ENCODE measurements at regions not wholly inside any gene's neighbourhood (a gene's known extent, or its start where the extent isn't known, plus 50 kb on each side); places are given as distances from the start of the nearest gene placed in this dataset.

DNA sequence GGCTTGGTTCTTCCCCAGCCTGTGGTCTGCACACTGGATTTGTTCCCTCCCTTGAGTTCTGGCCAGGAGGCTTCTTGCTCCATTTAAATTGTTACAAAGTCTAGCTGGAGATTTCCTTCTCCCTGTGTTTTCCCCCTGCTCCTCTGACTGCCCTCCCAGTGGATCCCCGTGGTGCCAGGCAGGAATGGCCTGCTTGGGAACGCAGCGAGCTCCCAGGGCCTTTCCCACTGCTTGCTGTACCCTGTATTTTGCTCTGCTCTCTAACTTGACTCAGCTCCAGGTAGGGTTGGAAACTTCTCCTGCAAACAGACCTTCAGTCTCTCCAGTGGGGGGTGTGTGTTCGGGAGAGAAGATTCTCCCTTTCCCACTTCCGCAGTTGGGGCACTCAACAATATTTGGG lies 349.2 kb upstream of the FBXO33 start:
- H3K27me3 ChIP-seq (replicated peaks in 1 of 7): no peaks in the 10 kb centered on the region
- TF ChIP-seq POLR2A (IDR thresholded peaks at IDR 0.05): no peak
- peaks cover 0 to 12% (median 0%) of the 10 kb centered on the region in 8 donors for H3K9me3 ChIP-seq
- intact Hi-C loops (cut with DNase I; ENCODE audit: low total_unique reads): no loop called here
- 73 to 90% (median 80%) methylated on average over 5 of the region's 5 CpGs for WGBS, 5 donors
- DNase-seq: no peak
- no peaks in the 10 kb centered on the region for H3K4me1 ChIP-seq
- no peak overlapping the region for H3K4me3 ChIP-seq
- H3K27ac ChIP-seq: no peak overlapping the region
- no peaks in the 10 kb centered on the region for H3K36me3 ChIP-seq

DNA sequence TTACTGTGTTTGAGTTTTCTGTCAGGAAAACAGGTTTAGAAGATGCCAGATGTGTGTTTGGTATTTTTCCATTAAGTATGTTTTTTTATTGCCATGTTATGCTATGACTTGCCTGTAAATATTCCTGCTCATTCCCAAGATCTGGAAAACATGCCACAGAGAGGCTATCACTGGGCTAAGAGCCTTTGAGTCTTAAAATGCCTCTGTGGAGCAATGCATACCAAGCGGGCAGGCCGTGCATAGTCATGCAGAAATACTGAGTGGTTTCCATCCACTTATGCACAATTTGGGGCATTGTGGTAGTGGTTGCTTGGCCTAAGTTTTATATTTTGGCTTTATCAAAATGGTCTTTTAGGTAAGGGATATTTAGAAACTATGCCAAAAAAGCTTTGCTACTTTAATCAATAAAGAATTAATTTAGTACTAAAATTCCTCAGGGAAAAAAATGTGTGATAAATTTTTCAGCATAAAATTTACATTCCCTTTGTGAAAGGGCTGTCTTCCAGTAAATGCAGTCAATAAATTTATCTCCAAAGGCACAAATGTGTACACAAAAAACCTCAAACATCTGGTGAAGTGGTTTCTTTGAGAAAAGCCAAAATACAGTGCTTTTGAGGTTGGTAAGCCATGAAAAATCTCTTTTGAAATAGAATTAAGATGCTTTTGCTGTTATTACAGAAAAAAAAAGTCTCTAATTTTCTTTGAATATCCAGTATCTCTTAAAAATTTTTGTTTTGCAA lies 341.3 kb upstream of the FBXO33 start:
- H3K27ac ChIP-seq: no peak overlapping the region
- WGBS, 5 donors: 86 to 97% (median 93%) methylated on average over 2 of the region's 2 CpGs
- no peaks in the 10 kb centered on the region for H3K4me1 ChIP-seq
- DNase-seq: no peak
- no peaks in the 10 kb centered on the region for H3K36me3 ChIP-seq
- TF ChIP-seq, protein P1, sequence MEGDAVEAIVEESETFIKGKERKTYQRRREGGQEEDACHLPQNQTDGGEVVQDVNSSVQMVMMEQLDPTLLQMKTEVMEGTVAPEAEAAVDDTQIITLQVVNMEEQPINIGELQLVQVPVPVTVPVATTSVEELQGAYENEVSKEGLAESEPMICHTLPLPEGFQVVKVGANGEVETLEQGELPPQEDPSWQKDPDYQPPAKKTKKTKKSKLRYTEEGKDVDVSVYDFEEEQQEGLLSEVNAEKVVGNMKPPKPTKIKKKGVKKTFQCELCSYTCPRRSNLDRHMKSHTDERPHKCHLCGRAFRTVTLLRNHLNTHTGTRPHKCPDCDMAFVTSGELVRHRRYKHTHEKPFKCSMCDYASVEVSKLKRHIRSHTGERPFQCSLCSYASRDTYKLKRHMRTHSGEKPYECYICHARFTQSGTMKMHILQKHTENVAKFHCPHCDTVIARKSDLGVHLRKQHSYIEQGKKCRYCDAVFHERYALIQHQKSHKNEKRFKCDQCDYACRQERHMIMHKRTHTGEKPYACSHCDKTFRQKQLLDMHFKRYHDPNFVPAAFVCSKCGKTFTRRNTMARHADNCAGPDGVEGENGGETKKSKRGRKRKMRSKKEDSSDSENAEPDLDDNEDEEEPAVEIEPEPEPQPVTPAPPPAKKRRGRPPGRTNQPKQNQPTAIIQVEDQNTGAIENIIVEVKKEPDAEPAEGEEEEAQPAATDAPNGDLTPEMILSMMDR (IDR thresholded peaks at IDR 0.05 in 8 of 11, conservative IDR thresholded peaks at IDR 0.05 in 3 of 11): no peak
- TF ChIP-seq POLR2A (IDR thresholded peaks at IDR 0.05) (no peak), POLR2AphosphoS5 (IDR thresholded peaks at IDR 0.05) (no peak)
- H3K4me3 ChIP-seq: no peak overlapping the region
- no peaks in the 10 kb centered on the region for H3K27me3 ChIP-seq (replicated peaks in 1 of 7)
- intact Hi-C loops (cut with DNase I; ENCODE audit: low total_unique reads): no loop called here
- peaks cover 0 to 12% (median 0%) of the 10 kb centered on the region in 8 donors for H3K9me3 ChIP-seq

DNA sequence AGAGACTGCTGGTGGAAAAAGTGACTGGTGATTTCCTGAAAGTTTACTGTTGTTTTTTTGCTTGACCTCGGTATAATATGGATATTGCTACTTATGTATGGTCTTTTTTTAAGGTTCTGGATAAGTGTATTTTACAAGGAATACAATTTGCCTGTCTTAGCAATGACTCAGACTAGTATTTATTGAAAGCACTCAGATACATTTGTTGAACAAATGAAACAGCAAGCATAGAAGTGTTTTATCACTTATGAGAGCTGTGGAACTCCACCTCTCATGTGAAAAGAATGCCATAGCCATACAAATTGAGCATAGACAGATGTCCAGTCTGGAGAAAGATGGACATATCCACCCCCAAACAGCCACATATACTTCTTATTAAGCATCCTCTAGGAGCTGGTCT lies 340.4 kb upstream of the FBXO33 start:
- WGBS, 5 donors: 17 to 56% (median 36%) methylated on average over 1 of the region's 1 CpG
- Histone ChIP-seq H3K27me3 (replicated peaks in 1 of 7) (no peaks in the 10 kb centered on the region), H3K4me3 (no peak overlapping the region), H3K27ac (no peak overlapping the region), H3K9me3 (peaks cover 0 to 10% (median 0%) of the 10 kb centered on the region in 8 donors), H3K36me3 (no peaks in the 10 kb centered on the region), H3K4me1 (no peaks in the 10 kb centered on the region)
- TF ChIP-seq POLR2A (IDR thresholded peaks at IDR 0.05) (no peak), POLR2AphosphoS5 (IDR thresholded peaks at IDR 0.05) (no peak)
- TF ChIP-seq, protein P1 (IDR thresholded peaks at IDR 0.05 in 8 of 11, conservative IDR thresholded peaks at IDR 0.05 in 3 of 11): no peak
- intact Hi-C loops (cut with DNase I; ENCODE audit: low total_unique reads): no loop called here
- DNase-seq: no peak

DNA sequence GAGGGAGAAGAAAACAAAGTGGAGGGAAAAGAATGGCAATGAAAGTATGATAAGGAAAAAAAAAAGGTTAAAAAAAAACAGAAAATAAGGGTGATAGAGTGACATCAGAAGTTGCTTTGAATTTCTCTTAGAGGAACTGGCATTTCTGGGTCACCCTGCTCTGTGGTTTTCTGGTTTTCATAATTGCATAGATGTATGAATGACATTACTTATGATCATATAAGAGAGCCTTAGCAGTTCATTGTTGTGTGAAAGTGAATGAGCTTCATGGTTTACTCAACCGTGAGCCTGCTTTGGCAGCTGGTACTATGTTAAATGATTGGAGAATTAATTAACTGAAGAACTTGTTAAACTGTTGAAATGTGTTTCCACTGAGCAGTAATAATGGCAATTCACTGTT lies 336.4 kb upstream of the FBXO33 start:
- Histone ChIP-seq H3K9me3 (no peaks in the 10 kb centered on the region), H3K36me3 (no peaks in the 10 kb centered on the region), H3K27me3 (replicated peaks in 1 of 7) (no peaks in the 10 kb centered on the region), H3K4me1 (no peaks in the 10 kb centered on the region), H3K4me3 (no peak overlapping the region), H3K27ac (no peak overlapping the region)
- DNase-seq: no peak
- TF ChIP-seq, protein P1 (IDR thresholded peaks at IDR 0.05 in 8 of 11, conservative IDR thresholded peaks at IDR 0.05 in 3 of 11): no peak
- TF ChIP-seq POLR2AphosphoS5 (IDR thresholded peaks at IDR 0.05) (no peak), POLR2A (IDR thresholded peaks at IDR 0.05) (no peak)
- intact Hi-C loops (cut with DNase I; ENCODE audit: low total_unique reads): no loop called here
- 64 to 80% (median 76%) methylated on average over 1 of the region's 1 CpG for WGBS, 5 donors
